ENCODE measurements at regions not wholly inside any gene's neighbourhood (a gene's known extent, or its start where the extent isn't known, plus 50 kb on each side); places are given as distances from the start of the nearest gene placed in this dataset.

GRCh38 chr13:22696433-22696832 lies 484.3 kb upstream of the SGCG start:
- FAIRE-seq (no peak), DNase-seq (ENCODE audit: low read depth, low spot score) (no peak)
- Histone ChIP-seq H3K9me1 (ENCODE audit: control insufficient read depth, extremely low read depth, insufficient read depth, low read length) (no peaks in the 10 kb centered on the region), H3K9me3 (ENCODE audit: control insufficient read depth, low read depth, low read length) (no peaks in the 10 kb centered on the region), H3K4me3 (ENCODE audit: control insufficient read depth in 2 of 3, extremely low read depth in 1 of 3, insufficient read depth in 2 of 3, low read depth in 1 of 3, low read length in 3 of 3) (no peak overlapping the region), H3K79me2 (ENCODE audit: control insufficient read depth, insufficient read depth, low read length) (no peaks in the 10 kb centered on the region), H3K36me3 (ENCODE audit: control insufficient read depth in 2 of 2, extremely low read depth in 1 of 2, insufficient read depth in 2 of 2, low read length in 2 of 2) (no peaks in the 10 kb centered on the region), H3K9ac (ENCODE audit: control insufficient read depth, extremely low read depth, insufficient read depth, low read length) (no peak overlapping the region), H3K4me2 (ENCODE audit: control insufficient read depth, extremely low read depth, insufficient read depth, low read depth, low read length) (no peak overlapping the region), H3K27me3 (ENCODE audit: control insufficient read depth, extremely low read depth, insufficient read depth, low read length) (no peaks in the 10 kb centered on the region), H3K27ac (ENCODE audit: control insufficient read depth, insufficient read depth, low read length) (no peak overlapping the region), H4K20me1 (ENCODE audit: control insufficient read depth, extremely low read depth, insufficient read depth, low read length) (no peaks in the 10 kb centered on the region), H2AFZ (ENCODE audit: control insufficient read depth, low read length) (no peak overlapping the region), H3K4me1 (ENCODE audit: control insufficient read depth, extremely low read depth, insufficient read depth, low read length) (no peaks in the 10 kb centered on the region)
- dilution Hi-C loops (cut with MboI; ENCODE audit: extremely low pct_ligation_motif_present, low sequenced_read_pairs) = no loop called here
- TF ChIP-seq EZH2 (IDR thresholded peaks at IDR 0.05; ENCODE audit: low read length) = no peak
- TF ChIP-seq CTCF (optimal IDR thresholded peaks at IDR 0.05 in 1 of 3, IDR thresholded peaks at IDR 0.05 in 1 of 3, conservative IDR thresholded peaks at IDR 0.05 in 1 of 3; ENCODE audit: extremely low read depth in 1 of 3, insufficient read depth in 2 of 3, low read length in 3 of 3) = no peak

GRCh38 chr13:22698467-22698866 lies 482.3 kb upstream of the SGCG start:
- Histone ChIP-seq H3K4me2 (ENCODE audit: control insufficient read depth, extremely low read depth, insufficient read depth, low read depth, low read length) (no peak overlapping the region), H3K4me3 (ENCODE audit: control insufficient read depth in 2 of 3, extremely low read depth in 1 of 3, insufficient read depth in 2 of 3, low read depth in 1 of 3, low read length in 3 of 3) (no peak overlapping the region), H3K36me3 (ENCODE audit: control insufficient read depth in 2 of 2, extremely low read depth in 1 of 2, insufficient read depth in 2 of 2, low read length in 2 of 2) (no peaks in the 10 kb centered on the region), H4K20me1 (ENCODE audit: control insufficient read depth, extremely low read depth, insufficient read depth, low read length) (no peaks in the 10 kb centered on the region), H3K27ac (ENCODE audit: control insufficient read depth, insufficient read depth, low read length) (no peak overlapping the region), H3K4me1 (ENCODE audit: control insufficient read depth, extremely low read depth, insufficient read depth, low read length) (no peaks in the 10 kb centered on the region), H3K9me3 (ENCODE audit: control insufficient read depth, low read depth, low read length) (no peaks in the 10 kb centered on the region), H3K9me1 (ENCODE audit: control insufficient read depth, extremely low read depth, insufficient read depth, low read length) (no peaks in the 10 kb centered on the region), H3K27me3 (ENCODE audit: control insufficient read depth, extremely low read depth, insufficient read depth, low read length) (no peaks in the 10 kb centered on the region), H2AFZ (ENCODE audit: control insufficient read depth, low read length) (no peak overlapping the region), H3K79me2 (ENCODE audit: control insufficient read depth, insufficient read depth, low read length) (no peaks in the 10 kb centered on the region), H3K9ac (ENCODE audit: control insufficient read depth, extremely low read depth, insufficient read depth, low read length) (no peak overlapping the region)
- TF ChIP-seq EZH2 (IDR thresholded peaks at IDR 0.05; ENCODE audit: low read length) (no peak), CTCF (optimal IDR thresholded peaks at IDR 0.05 in 1 of 3, IDR thresholded peaks at IDR 0.05 in 1 of 3, conservative IDR thresholded peaks at IDR 0.05 in 1 of 3; ENCODE audit: extremely low read depth in 1 of 3, insufficient read depth in 2 of 3, low read length in 3 of 3) (no peak)
- DNase-seq (ENCODE audit: low read depth, low spot score) (no peak), FAIRE-seq (no peak)
- dilution Hi-C loops (cut with MboI; ENCODE audit: extremely low pct_ligation_motif_present, low sequenced_read_pairs) = no loop called here

Measured in keratinocyte (primary cell).